ENCODE measurements at regions not wholly inside any gene's neighbourhood (a gene's known extent, or its start where the extent isn't known, plus 50 kb on each side); places are given as distances from the start of the nearest gene placed in this dataset.

- Histone ChIP-seq H3K9ac (ENCODE audit: control insufficient read depth, extremely low read depth, insufficient read depth, low read length) (no peak overlapping the region), H3K4me2 (ENCODE audit: control insufficient read depth, extremely low read depth, insufficient read depth, low read depth, low read length) (no peak overlapping the region), H3K79me2 (ENCODE audit: control insufficient read depth, insufficient read depth, low read length) (no peaks in the 10 kb centered on the region), H4K20me1 (ENCODE audit: control insufficient read depth, extremely low read depth, insufficient read depth, low read length) (no peaks in the 10 kb centered on the region), H2AFZ (ENCODE audit: control insufficient read depth, low read length) (no peak overlapping the region), H3K27me3 (ENCODE audit: control insufficient read depth, extremely low read depth, insufficient read depth, low read length) (no peaks in the 10 kb centered on the region), H3K36me3 (ENCODE audit: control insufficient read depth in 2 of 2, extremely low read depth in 1 of 2, insufficient read depth in 2 of 2, low read length in 2 of 2) (no peaks in the 10 kb centered on the region), H3K27ac (ENCODE audit: control insufficient read depth, insufficient read depth, low read length) (no peak overlapping the region), H3K9me3 (ENCODE audit: control insufficient read depth, low read depth, low read length) (peaks cover 2% of the 10 kb centered on the region), H3K4me3 (ENCODE audit: control insufficient read depth in 2 of 3, extremely low read depth in 1 of 3, insufficient read depth in 2 of 3, low read depth in 1 of 3, low read length in 3 of 3) (no peak overlapping the region), H3K9me1 (ENCODE audit: control insufficient read depth, extremely low read depth, insufficient read depth, low read length) (no peaks in the 10 kb centered on the region), H3K4me1 (ENCODE audit: control insufficient read depth, extremely low read depth, insufficient read depth, low read length) (no peaks in the 10 kb centered on the region)
- TF ChIP-seq EZH2 (IDR thresholded peaks at IDR 0.05; ENCODE audit: low read length) (no peak), CTCF (optimal IDR thresholded peaks at IDR 0.05 in 1 of 3, IDR thresholded peaks at IDR 0.05 in 1 of 3, conservative IDR thresholded peaks at IDR 0.05 in 1 of 3; ENCODE audit: extremely low read depth in 1 of 3, insufficient read depth in 2 of 3, low read length in 3 of 3) (no peak)
- dilution Hi-C loops (cut with MboI; ENCODE audit: extremely low pct_ligation_motif_present, low sequenced_read_pairs) = no loop called here
- FAIRE-seq (no peak), DNase-seq (ENCODE audit: low read depth, low spot score) (no peak)
These were observed 138.1 kb upstream of the C14orf180 start for GRCh38 chr14:104441275-104442106.

- no peak for FAIRE-seq
- H3K4me2 ChIP-seq (ENCODE audit: control insufficient read depth, extremely low read depth, insufficient read depth, low read depth, low read length) = no peak overlapping the region
- dilution Hi-C loops (cut with MboI; ENCODE audit: extremely low pct_ligation_motif_present, low sequenced_read_pairs) = no loop called here
- no peaks in the 10 kb centered on the region for H3K9me1 ChIP-seq (ENCODE audit: control insufficient read depth, extremely low read depth, insufficient read depth, low read length)
- H2AFZ ChIP-seq (ENCODE audit: control insufficient read depth, low read length) = no peak overlapping the region
- no peak overlapping the region for H3K4me3 ChIP-seq (ENCODE audit: control insufficient read depth in 2 of 3, extremely low read depth in 1 of 3, insufficient read depth in 2 of 3, low read depth in 1 of 3, low read length in 3 of 3)
- no peak overlapping the region for H3K9ac ChIP-seq (ENCODE audit: control insufficient read depth, extremely low read depth, insufficient read depth, low read length)
- H3K9me3 ChIP-seq (ENCODE audit: control insufficient read depth, low read depth, low read length) = peaks cover 2% of the 10 kb centered on the region
- no peaks in the 10 kb centered on the region for H3K27me3 ChIP-seq (ENCODE audit: control insufficient read depth, extremely low read depth, insufficient read depth, low read length)
- TF ChIP-seq CTCF (optimal IDR thresholded peaks at IDR 0.05 in 1 of 3, IDR thresholded peaks at IDR 0.05 in 1 of 3, conservative IDR thresholded peaks at IDR 0.05 in 1 of 3; ENCODE audit: extremely low read depth in 1 of 3, insufficient read depth in 2 of 3, low read length in 3 of 3) = no peak
- no peak for TF ChIP-seq EZH2 (IDR thresholded peaks at IDR 0.05; ENCODE audit: low read length)
- no peaks in the 10 kb centered on the region for H3K79me2 ChIP-seq (ENCODE audit: control insufficient read depth, insufficient read depth, low read length)
- no peaks in the 10 kb centered on the region for H3K4me1 ChIP-seq (ENCODE audit: control insufficient read depth, extremely low read depth, insufficient read depth, low read length)
- no peaks in the 10 kb centered on the region for H3K36me3 ChIP-seq (ENCODE audit: control insufficient read depth in 2 of 2, extremely low read depth in 1 of 2, insufficient read depth in 2 of 2, low read length in 2 of 2)
- DNase-seq (ENCODE audit: low read depth, low spot score) = no peak
- no peak overlapping the region for H3K27ac ChIP-seq (ENCODE audit: control insufficient read depth, insufficient read depth, low read length)
- H4K20me1 ChIP-seq (ENCODE audit: control insufficient read depth, extremely low read depth, insufficient read depth, low read length) = no peaks in the 10 kb centered on the region
These were observed 137.4 kb upstream of the C14orf180 start for GRCh38 chr14:104442107-104442551.
